ENCODE measurements at regions not wholly inside any gene's neighbourhood (a gene's known extent, or its start where the extent isn't known, plus 50 kb on each side); places are given as distances from the start of the nearest gene placed in this dataset.

GRCh38 chr10:111243126-111243525 is 166.3 kb downstream of the ADRA2A start:
- H4K20me1 ChIP-seq (ENCODE audit: insufficient read depth, low read length, poor library complexity, severe bottlenecking): no peaks in the 10 kb centered on the region
- TF ChIP-seq CTCF (conservative IDR thresholded peaks at IDR 0.05; ENCODE audit: low read length): no peak
- H3K36me3 ChIP-seq (ENCODE audit: insufficient read depth, low read length): no peaks in the 10 kb centered on the region
- H3K9ac ChIP-seq (ENCODE audit: low read depth, low read length, poor library complexity, severe bottlenecking): no peak overlapping the region
- no peak overlapping the region for H2AFZ ChIP-seq (ENCODE audit: low read length)
- no peak overlapping the region for H3K4me3 ChIP-seq (ENCODE audit: low read length, poor library complexity, severe bottlenecking)
- H3K4me1 ChIP-seq (ENCODE audit: insufficient read depth, low read length, poor library complexity, severe bottlenecking): no peaks in the 10 kb centered on the region
- no peak overlapping the region for H3K4me2 ChIP-seq (ENCODE audit: low read depth, low read length, poor library complexity, severe bottlenecking)
- H3K9me2 ChIP-seq (replicated peaks; ENCODE audit: low read depth, low read length): no peaks in the 10 kb centered on the region
- H3K27me3 ChIP-seq (ENCODE audit: insufficient read depth, low read length, poor library complexity, severe bottlenecking): no peaks in the 10 kb centered on the region
- no peaks in the 10 kb centered on the region for H3K79me2 ChIP-seq (ENCODE audit: insufficient read depth, low read length)
- no peaks in the 10 kb centered on the region for H3K9me3 ChIP-seq (ENCODE audit: insufficient read depth, low read depth, low read length)
- no peaks in the 10 kb centered on the region for H3F3A ChIP-seq (ENCODE audit: low read depth)

- Histone ChIP-seq H3K4me1 (ENCODE audit: insufficient read depth, low read length, poor library complexity, severe bottlenecking) (no peaks in the 10 kb centered on the region), H3K79me2 (ENCODE audit: insufficient read depth, low read length) (no peaks in the 10 kb centered on the region), H3K27me3 (ENCODE audit: insufficient read depth, low read length, poor library complexity, severe bottlenecking) (no peaks in the 10 kb centered on the region), H2AFZ (ENCODE audit: low read length) (no peak overlapping the region), H3F3A (ENCODE audit: low read depth) (no peaks in the 10 kb centered on the region), H3K9me2 (replicated peaks; ENCODE audit: low read depth, low read length) (no peaks in the 10 kb centered on the region), H3K36me3 (ENCODE audit: insufficient read depth, low read length) (no peaks in the 10 kb centered on the region), H3K4me2 (ENCODE audit: low read depth, low read length, poor library complexity, severe bottlenecking) (no peak overlapping the region), H3K4me3 (ENCODE audit: low read length, poor library complexity, severe bottlenecking) (no peak overlapping the region), H3K9me3 (ENCODE audit: insufficient read depth, low read depth, low read length) (no peaks in the 10 kb centered on the region), H3K9ac (ENCODE audit: low read depth, low read length, poor library complexity, severe bottlenecking) (no peak overlapping the region), H4K20me1 (ENCODE audit: insufficient read depth, low read length, poor library complexity, severe bottlenecking) (no peaks in the 10 kb centered on the region)
- TF ChIP-seq EZH2phosphoT487 (IDR thresholded peaks at IDR 0.05; ENCODE audit: borderline replicate concordance) (no peak), CTCF (conservative IDR thresholded peaks at IDR 0.05; ENCODE audit: low read length) (no peak)
These were observed 169.3 kb downstream of the ADRA2A start for GRCh38 chr10:111246136-111246535.

- Histone ChIP-seq H3K9me3 (ENCODE audit: insufficient read depth, low read depth, low read length) (no peaks in the 10 kb centered on the region), H3F3A (ENCODE audit: low read depth) (no peaks in the 10 kb centered on the region), H3K27me3 (ENCODE audit: insufficient read depth, low read length, poor library complexity, severe bottlenecking) (no peaks in the 10 kb centered on the region), H3K79me2 (ENCODE audit: insufficient read depth, low read length) (no peaks in the 10 kb centered on the region), H3K36me3 (ENCODE audit: insufficient read depth, low read length) (no peaks in the 10 kb centered on the region), H2AFZ (ENCODE audit: low read length) (no peak overlapping the region), H3K4me3 (ENCODE audit: low read length, poor library complexity, severe bottlenecking) (no peak overlapping the region), H4K20me1 (ENCODE audit: insufficient read depth, low read length, poor library complexity, severe bottlenecking) (no peaks in the 10 kb centered on the region), H3K9ac (ENCODE audit: low read depth, low read length, poor library complexity, severe bottlenecking) (no peak overlapping the region), H3K9me2 (replicated peaks; ENCODE audit: low read depth, low read length) (no peaks in the 10 kb centered on the region), H3K4me2 (ENCODE audit: low read depth, low read length, poor library complexity, severe bottlenecking) (no peak overlapping the region), H3K4me1 (ENCODE audit: insufficient read depth, low read length, poor library complexity, severe bottlenecking) (no peaks in the 10 kb centered on the region)
- TF ChIP-seq CTCF (conservative IDR thresholded peaks at IDR 0.05; ENCODE audit: low read length): no peak
- no peak for TF ChIP-seq EZH2phosphoT487 (IDR thresholded peaks at IDR 0.05; ENCODE audit: borderline replicate concordance)
These were observed 170.1 kb downstream of the ADRA2A start for GRCh38 chr10:111246814-111247452.

All from Loucy (cell line).